Mucosa of descending colon (tissue), 3 donors: ENCODE measurements at regions not wholly inside any gene's neighbourhood (a gene's known extent, or its start where the extent isn't known, plus 50 kb on each side); places are given as distances from the start of the nearest gene placed in this dataset.

Experiments used
- ATAC-seq: fragments of 200-7000 bp; cut with Tn5 transposase; one replicate; pipeline ENCODE4 v1.9.1; 2020; ENCODE audit warnings: mild to moderate bottlenecking, moderate library complexity
- DNase-seq, 3 donors: peaks; one replicate each; pipeline ENCODE4 v3.0.0-alpha.2; 2020
- H3K36me3 ChIP-seq: fragments of 200-600 bp; one replicate; pipeline ENCODE4 v1.8.0; 2021; ENCODE audit warnings: low read depth, mild to moderate bottlenecking
- H3K4me1 ChIP-seq: fragments of 200-600 bp; one replicate; pipeline ENCODE4 v1.8.0; 2021; ENCODE audit warnings: low read depth, mild to moderate bottlenecking
- H3K4me3 ChIP-seq: fragments of 200-600 bp; one replicate; pipeline ENCODE4 v1.8.0; 2021; ENCODE audit warnings: mild to moderate bottlenecking
- H3K9me3 ChIP-seq: fragments of 200-600 bp; one replicate; pipeline ENCODE4 v1.8.0; 2021; ENCODE audit warnings: mild to moderate bottlenecking
- intact Hi-C, 2 donors: fragments of 100-400 bp; cut with DNase I in 1 of 2; cut with micrococcal nuclease in 1 of 2; formaldehyde crosslinking; loops; one replicate each; pipeline versions ENCODE4 v1.11.0 to v1.11.1; 2022; cut with DNase I, micrococcal nuclease
- TF ChIP-seq, protein P1 (sequence below): fragments of 200-600 bp; IDR thresholded peaks from one replicate; pipeline ENCODE4 v1.8.0; 2022; ENCODE audit warnings: antibody characterized with exemption, mild to moderate bottlenecking
- donor health status: DM: no; HTN: no; CAD: no; lungs with moderate emphysema.
- donor health status: DM: no; HTN: no; CAD: no.
- donor health status: DM: no; HTN: yes; CAD: no.

DNA sequence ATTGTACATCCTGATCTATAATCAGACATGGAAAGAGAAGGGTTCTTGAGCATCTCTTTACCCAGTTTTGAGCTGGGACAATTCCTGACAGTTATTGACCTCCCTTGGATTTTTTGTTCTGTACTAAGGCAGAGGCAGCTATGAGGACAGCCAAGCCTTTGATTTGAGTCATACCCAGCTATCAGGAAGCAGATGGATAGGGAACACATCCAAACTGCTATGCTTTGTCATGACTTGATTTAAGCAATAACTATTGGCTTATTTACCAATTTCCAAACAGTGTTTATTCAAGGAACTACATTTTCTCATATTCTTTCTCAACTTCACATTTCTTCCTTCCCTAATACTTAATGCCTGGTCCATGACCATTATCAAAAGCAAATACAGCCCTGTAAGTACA, 396.4 kb upstream of the STEAP1 start:
- DNase-seq: no peak

GRCh38 chr7:89760690-89761089, 393.6 kb upstream of the STEAP1 start:
- TF ChIP-seq, protein P1, sequence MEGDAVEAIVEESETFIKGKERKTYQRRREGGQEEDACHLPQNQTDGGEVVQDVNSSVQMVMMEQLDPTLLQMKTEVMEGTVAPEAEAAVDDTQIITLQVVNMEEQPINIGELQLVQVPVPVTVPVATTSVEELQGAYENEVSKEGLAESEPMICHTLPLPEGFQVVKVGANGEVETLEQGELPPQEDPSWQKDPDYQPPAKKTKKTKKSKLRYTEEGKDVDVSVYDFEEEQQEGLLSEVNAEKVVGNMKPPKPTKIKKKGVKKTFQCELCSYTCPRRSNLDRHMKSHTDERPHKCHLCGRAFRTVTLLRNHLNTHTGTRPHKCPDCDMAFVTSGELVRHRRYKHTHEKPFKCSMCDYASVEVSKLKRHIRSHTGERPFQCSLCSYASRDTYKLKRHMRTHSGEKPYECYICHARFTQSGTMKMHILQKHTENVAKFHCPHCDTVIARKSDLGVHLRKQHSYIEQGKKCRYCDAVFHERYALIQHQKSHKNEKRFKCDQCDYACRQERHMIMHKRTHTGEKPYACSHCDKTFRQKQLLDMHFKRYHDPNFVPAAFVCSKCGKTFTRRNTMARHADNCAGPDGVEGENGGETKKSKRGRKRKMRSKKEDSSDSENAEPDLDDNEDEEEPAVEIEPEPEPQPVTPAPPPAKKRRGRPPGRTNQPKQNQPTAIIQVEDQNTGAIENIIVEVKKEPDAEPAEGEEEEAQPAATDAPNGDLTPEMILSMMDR: no peak

More for the DNA sequence above, 396.4 kb upstream of the STEAP1 start:
- intact Hi-C loops: no loop called here
- peak; percentile 55 for ATAC-seq
- Histone ChIP-seq H3K9me3 (no peaks in the 10 kb centered on the region), H3K4me1 (no peaks in the 10 kb centered on the region), H3K4me3 (no peak overlapping the region), H3K36me3 (no peaks in the 10 kb centered on the region)
- TF ChIP-seq, protein P1: no peak

GRCh38 chr7:89761173-89761572, 393.1 kb upstream of the STEAP1 start:
- peak; percentile 17 for ATAC-seq
- intact Hi-C loops: no loop called here
- H3K4me1 ChIP-seq: no peaks in the 10 kb centered on the region

More at GRCh38 chr7:89760690-89761089, 393.6 kb upstream of the STEAP1 start:
- DNase-seq: no peak
- ATAC-seq: no peak
- no peaks in the 10 kb centered on the region for H3K9me3 ChIP-seq
- no peaks in the 10 kb centered on the region for H3K36me3 ChIP-seq
- intact Hi-C loops: no loop called here
- H3K4me3 ChIP-seq: no peak overlapping the region
- H3K4me1 ChIP-seq: no peaks in the 10 kb centered on the region

DNA sequence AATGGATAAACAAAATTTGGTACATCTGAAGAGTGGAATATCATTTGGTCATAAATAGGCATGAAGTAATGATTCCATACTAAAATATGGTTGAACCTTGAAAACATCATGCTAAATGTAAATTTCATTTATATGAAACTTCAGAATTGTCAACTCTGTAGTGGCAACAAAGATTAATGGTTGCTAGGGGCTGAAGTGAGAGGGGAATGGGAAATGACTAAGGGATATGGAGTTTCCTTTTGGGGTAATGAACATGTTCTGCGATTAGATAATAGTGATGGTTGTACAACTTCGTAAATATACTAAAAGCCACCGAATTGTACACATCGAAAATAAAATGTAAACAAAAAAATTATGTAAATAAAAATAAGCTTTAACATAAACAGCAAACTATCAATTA, 384.1 kb upstream of the STEAP1 start:
- no peak for DNase-seq
- TF ChIP-seq, protein P1: no peak
- ATAC-seq: no peak
- Histone ChIP-seq H3K4me3 (no peak overlapping the region), H3K4me1 (no peaks in the 10 kb centered on the region), H3K36me3 (no peaks in the 10 kb centered on the region), H3K9me3 (no peaks in the 10 kb centered on the region)
- intact Hi-C loops: no loop called here

More at GRCh38 chr7:89761173-89761572, 393.1 kb upstream of the STEAP1 start:
- H3K36me3 ChIP-seq: no peaks in the 10 kb centered on the region
- H3K4me3 ChIP-seq: no peak overlapping the region
- no peak for DNase-seq
- TF ChIP-seq, protein P1: no peak
- no peaks in the 10 kb centered on the region for H3K9me3 ChIP-seq

GRCh38 chr7:89771003-89771636, 383.1 kb upstream of the STEAP1 start:
- H3K4me1 ChIP-seq: no peaks in the 10 kb centered on the region
- ATAC-seq: peak; percentile 58
- no peak for DNase-seq
- no peak overlapping the region for H3K4me3 ChIP-seq
- H3K9me3 ChIP-seq: no peaks in the 10 kb centered on the region
- intact Hi-C loops: no loop called here
- TF ChIP-seq, protein P1: no peak
- H3K36me3 ChIP-seq: no peaks in the 10 kb centered on the region

GRCh38 chr7:89772276-89772675, 382.0 kb upstream of the STEAP1 start:
- TF ChIP-seq, protein P1: no peak
- intact Hi-C loops: no loop called here
- no peak overlapping the region for H3K4me3 ChIP-seq
- no peaks in the 10 kb centered on the region for H3K36me3 ChIP-seq
- ATAC-seq (peak; percentile 80), DNase-seq (no peak)
- no peaks in the 10 kb centered on the region for H3K4me1 ChIP-seq
- no peaks in the 10 kb centered on the region for H3K9me3 ChIP-seq
